ENCODE measurements at regions not wholly inside any gene's neighbourhood (a gene's known extent, or its start where the extent isn't known, plus 50 kb on each side); places are given as distances from the start of the nearest gene placed in this dataset.

GRCh38 chr6:156507656-156508055 is 269.5 kb upstream of the ARID1B start:
- TF ChIP-seq, protein P1, sequence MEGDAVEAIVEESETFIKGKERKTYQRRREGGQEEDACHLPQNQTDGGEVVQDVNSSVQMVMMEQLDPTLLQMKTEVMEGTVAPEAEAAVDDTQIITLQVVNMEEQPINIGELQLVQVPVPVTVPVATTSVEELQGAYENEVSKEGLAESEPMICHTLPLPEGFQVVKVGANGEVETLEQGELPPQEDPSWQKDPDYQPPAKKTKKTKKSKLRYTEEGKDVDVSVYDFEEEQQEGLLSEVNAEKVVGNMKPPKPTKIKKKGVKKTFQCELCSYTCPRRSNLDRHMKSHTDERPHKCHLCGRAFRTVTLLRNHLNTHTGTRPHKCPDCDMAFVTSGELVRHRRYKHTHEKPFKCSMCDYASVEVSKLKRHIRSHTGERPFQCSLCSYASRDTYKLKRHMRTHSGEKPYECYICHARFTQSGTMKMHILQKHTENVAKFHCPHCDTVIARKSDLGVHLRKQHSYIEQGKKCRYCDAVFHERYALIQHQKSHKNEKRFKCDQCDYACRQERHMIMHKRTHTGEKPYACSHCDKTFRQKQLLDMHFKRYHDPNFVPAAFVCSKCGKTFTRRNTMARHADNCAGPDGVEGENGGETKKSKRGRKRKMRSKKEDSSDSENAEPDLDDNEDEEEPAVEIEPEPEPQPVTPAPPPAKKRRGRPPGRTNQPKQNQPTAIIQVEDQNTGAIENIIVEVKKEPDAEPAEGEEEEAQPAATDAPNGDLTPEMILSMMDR (IDR thresholded peaks at IDR 0.05) = no peak
- no peak for TF ChIP-seq EZH2 (IDR thresholded peaks at IDR 0.05)

Measured in neural progenitor cell (in vitro differentiated cells).